Keratinocyte (primary cell): ENCODE measurements at regions not wholly inside any gene's neighbourhood (a gene's known extent, or its start where the extent isn't known, plus 50 kb on each side); places are given as distances from the start of the nearest gene placed in this dataset.

ENCODE experiments used
- DNase-seq: peaks from one replicate; pipeline ENCODE4 v3.0.0-alpha.2; 2011; ENCODE audit warnings: low read depth, missing footprints, low spot score
- FAIRE-seq: peaks from 2 replicates; lab custom pipeline; 2011; peaks lifted over from hg19 to GRCh38; lab: Jason Lieb, UNC
- H2AFZ ChIP-seq: 2 replicates; pipeline ENCODE4 v1.6.0; 2012; ENCODE audit warnings: low read length, control low read depth, inconsistent platforms; ENCODE audit not compliant: control insufficient read depth
- H3K27ac ChIP-seq: 2 replicates; pipeline ENCODE4 v1.5.1; 2011; ENCODE audit warnings: low read length; ENCODE audit not compliant: control insufficient read depth, insufficient read depth
- H3K27me3 ChIP-seq: 3 replicates; pipeline ENCODE4 v1.6.0; 2011; ENCODE audit warnings: low read length; ENCODE audit not compliant: control insufficient read depth, insufficient read depth; ENCODE audit errors: extremely low read depth
- H3K36me3 ChIP-seq, 2 experiments: 2 replicates in 1 of 2; 3 replicates in 1 of 2; pipeline ENCODE4 v1.5.1; 2011; ENCODE audit warnings: low read length in 2 of 2, mild to moderate bottlenecking in 1 of 2; ENCODE audit not compliant: control insufficient read depth in 2 of 2, insufficient read depth in 2 of 2; ENCODE audit errors: extremely low read depth in 1 of 2
- H3K4me1 ChIP-seq: 3 replicates; pipeline ENCODE4 v1.5.1; 2011; ENCODE audit warnings: low read length; ENCODE audit not compliant: control insufficient read depth, insufficient read depth; ENCODE audit errors: extremely low read depth
- H3K4me2 ChIP-seq: 3 replicates; pipeline ENCODE4 v1.6.0; 2011; ENCODE audit warnings: low read depth, low read length; ENCODE audit not compliant: control insufficient read depth, insufficient read depth; ENCODE audit errors: extremely low read depth
- H3K4me3 ChIP-seq, 3 experiments: fragments of 200-600 bp in 1 of 3; sonication (generic) in 1 of 3; 2 replicates in 2 of 3; 3 replicates in 1 of 3; pipeline ENCODE4 v1.5.1; 2011 to 2016; ENCODE audit warnings: low read length in 3 of 3, mild to moderate bottlenecking in 3 of 3, control low read depth in 2 of 3, inconsistent platforms in 1 of 3, low read depth in 1 of 3, mixed read lengths in 1 of 3, mixed run types in 1 of 3, moderate library complexity in 1 of 3; ENCODE audit not compliant: control insufficient read depth in 2 of 3, insufficient read depth in 2 of 3; ENCODE audit errors: extremely low read depth in 1 of 3
- H3K79me2 ChIP-seq: 2 replicates; pipeline ENCODE4 v1.6.0; 2012; ENCODE audit warnings: low read length; ENCODE audit not compliant: control insufficient read depth, insufficient read depth
- H3K9ac ChIP-seq: 3 replicates; pipeline ENCODE4 v1.6.0; 2011; ENCODE audit warnings: low read length; ENCODE audit not compliant: control insufficient read depth, insufficient read depth; ENCODE audit errors: extremely low read depth
- H3K9me1 ChIP-seq: 3 replicates; pipeline ENCODE4 v1.6.0; 2011; ENCODE audit warnings: low read length; ENCODE audit not compliant: control insufficient read depth, insufficient read depth; ENCODE audit errors: extremely low read depth
- H3K9me3 ChIP-seq: 2 replicates; pipeline ENCODE4 v1.5.1; 2012; ENCODE audit warnings: low read depth, low read length; ENCODE audit not compliant: control insufficient read depth
- H4K20me1 ChIP-seq: 3 replicates; pipeline ENCODE4 v1.6.0; 2011; ENCODE audit warnings: low read length; ENCODE audit not compliant: control insufficient read depth, insufficient read depth; ENCODE audit errors: extremely low read depth
- EZH2 ChIP-seq: IDR thresholded peaks from one replicate; pipeline ENCODE4 v1.6.1; 2012; ENCODE audit warnings: inconsistent platforms, mild to moderate bottlenecking, low read length, moderate library complexity
- dilution Hi-C: fragments of 300-500 bp; cut with MboI; formaldehyde crosslinking; loops from one replicate; pipeline ENCODE4 v1.7.0; 2020; ENCODE audit warnings: low sequenced_read_pairs; ENCODE audit not compliant: extremely low pct_ligation_motif_present
- TF ChIP-seq, protein P1 (sequence below), 3 experiments: IDR thresholded peaks in 1 of 3; conservative IDR thresholded peaks in 1 of 3; optimal IDR thresholded peaks in 1 of 3; 2 replicates in 2 of 3; 3 replicates in 1 of 3; pipeline versions ENCODE3 to v1.5.1; 2011; ENCODE audit warnings: low read length in 3 of 3, mild to moderate bottlenecking in 3 of 3, moderate library complexity in 2 of 3, control low read depth in 1 of 3, inconsistent platforms in 1 of 3; ENCODE audit not compliant: insufficient read depth in 2 of 3; ENCODE audit errors: extremely low read depth in 1 of 3

DNA sequence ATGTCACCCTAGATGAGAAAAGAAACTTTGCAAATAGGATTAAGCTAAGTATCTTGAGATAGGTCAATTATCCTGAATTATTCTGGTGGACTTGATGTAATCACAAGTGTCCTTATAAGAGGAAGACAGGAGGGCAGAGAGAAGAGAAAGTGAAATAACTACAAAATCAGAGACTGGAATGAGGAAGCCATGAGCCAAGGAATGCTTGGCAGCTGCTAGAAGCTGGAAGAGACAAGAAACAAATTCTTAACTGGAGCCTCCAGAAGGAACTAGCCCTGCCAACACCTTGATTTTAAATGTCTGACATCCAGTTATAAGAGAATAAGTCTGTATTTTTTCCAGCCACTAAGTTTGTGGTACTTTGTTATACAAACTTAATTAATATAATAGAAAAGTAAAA, 480.0 kb downstream of the NR2F1-AS1 start:
- H3K36me3 ChIP-seq, result no peaks in the 10 kb centered on the region
- H3K27me3 ChIP-seq, result no peaks in the 10 kb centered on the region
- H3K9ac ChIP-seq, result no peak overlapping the region
- no peaks in the 10 kb centered on the region for H3K9me3 ChIP-seq
- no peak overlapping the region for H3K4me3 ChIP-seq
- no peak overlapping the region for H3K4me2 ChIP-seq
- no peak for TF ChIP-seq EZH2
- TF ChIP-seq, protein P1, sequence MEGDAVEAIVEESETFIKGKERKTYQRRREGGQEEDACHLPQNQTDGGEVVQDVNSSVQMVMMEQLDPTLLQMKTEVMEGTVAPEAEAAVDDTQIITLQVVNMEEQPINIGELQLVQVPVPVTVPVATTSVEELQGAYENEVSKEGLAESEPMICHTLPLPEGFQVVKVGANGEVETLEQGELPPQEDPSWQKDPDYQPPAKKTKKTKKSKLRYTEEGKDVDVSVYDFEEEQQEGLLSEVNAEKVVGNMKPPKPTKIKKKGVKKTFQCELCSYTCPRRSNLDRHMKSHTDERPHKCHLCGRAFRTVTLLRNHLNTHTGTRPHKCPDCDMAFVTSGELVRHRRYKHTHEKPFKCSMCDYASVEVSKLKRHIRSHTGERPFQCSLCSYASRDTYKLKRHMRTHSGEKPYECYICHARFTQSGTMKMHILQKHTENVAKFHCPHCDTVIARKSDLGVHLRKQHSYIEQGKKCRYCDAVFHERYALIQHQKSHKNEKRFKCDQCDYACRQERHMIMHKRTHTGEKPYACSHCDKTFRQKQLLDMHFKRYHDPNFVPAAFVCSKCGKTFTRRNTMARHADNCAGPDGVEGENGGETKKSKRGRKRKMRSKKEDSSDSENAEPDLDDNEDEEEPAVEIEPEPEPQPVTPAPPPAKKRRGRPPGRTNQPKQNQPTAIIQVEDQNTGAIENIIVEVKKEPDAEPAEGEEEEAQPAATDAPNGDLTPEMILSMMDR (optimal IDR thresholded peaks at IDR 0.05 in 1 of 3, IDR thresholded peaks at IDR 0.05 in 1 of 3, conservative IDR thresholded peaks at IDR 0.05 in 1 of 3; ENCODE audit: extremely low read depth in 1 of 3, insufficient read depth in 2 of 3, low read length in 3 of 3), result no peak
- no peak for DNase-seq
- H3K4me1 ChIP-seq, result no peaks in the 10 kb centered on the region
- no peak overlapping the region for H2AFZ ChIP-seq
- H3K9me1 ChIP-seq, result no peaks in the 10 kb centered on the region
- no peak for FAIRE-seq
- dilution Hi-C loops, result no loop called here
- H3K27ac ChIP-seq, result no peak overlapping the region
- no peaks in the 10 kb centered on the region for H3K79me2 ChIP-seq
- no peaks in the 10 kb centered on the region for H4K20me1 ChIP-seq

DNA sequence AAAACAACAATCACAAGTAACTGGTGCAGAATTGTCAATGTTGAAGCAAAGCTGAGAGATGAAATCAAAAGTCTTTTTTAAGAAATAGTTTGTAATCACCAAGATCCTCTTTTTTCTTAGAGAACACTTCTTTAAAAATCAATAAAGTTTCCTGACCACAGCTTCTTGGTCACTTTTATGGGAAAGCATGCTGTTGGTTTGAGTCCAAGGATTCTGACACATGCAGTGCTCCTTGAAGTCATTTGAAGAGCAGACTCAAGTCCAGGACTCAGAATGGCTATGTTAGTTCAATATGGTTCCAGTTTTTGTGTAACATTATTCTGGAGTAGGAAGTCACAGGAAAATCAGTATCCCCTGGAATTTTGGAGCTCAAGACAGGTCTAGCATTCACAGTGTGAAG, 480.6 kb downstream of the NR2F1-AS1 start:
- TF ChIP-seq, protein P1 (optimal IDR thresholded peaks at IDR 0.05 in 1 of 3, IDR thresholded peaks at IDR 0.05 in 1 of 3, conservative IDR thresholded peaks at IDR 0.05 in 1 of 3; ENCODE audit: extremely low read depth in 1 of 3, insufficient read depth in 2 of 3, low read length in 3 of 3), result no peak
- TF ChIP-seq EZH2, result no peak
- Histone ChIP-seq H3K79me2 (no peaks in the 10 kb centered on the region), H3K27ac (no peak overlapping the region), H3K4me3 (no peak overlapping the region), H3K9ac (no peak overlapping the region), H3K9me1 (no peaks in the 10 kb centered on the region), H3K4me1 (no peaks in the 10 kb centered on the region), H2AFZ (no peak overlapping the region), H4K20me1 (no peaks in the 10 kb centered on the region), H3K36me3 (no peaks in the 10 kb centered on the region), H3K9me3 (no peaks in the 10 kb centered on the region), H3K4me2 (no peak overlapping the region), H3K27me3 (no peaks in the 10 kb centered on the region)
- dilution Hi-C loops, result no loop called here
- no peak for DNase-seq
- no peak for FAIRE-seq
